GM19351 (cell line): ENCODE measurements at regions not wholly inside any gene's neighbourhood (a gene's known extent, or its start where the extent isn't known, plus 50 kb on each side); places are given as distances from the start of the nearest gene placed in this dataset.

ENCODE experiments used
- ATAC-seq: cut with Tn5 transposase; IDR thresholded peaks from one replicate; pipeline ENCODE4 v1.9.1; 2021; ENCODE audit warnings: mild to moderate bottlenecking, moderate library complexity; ENCODE audit not compliant: unreplicated experiment

DNA sequence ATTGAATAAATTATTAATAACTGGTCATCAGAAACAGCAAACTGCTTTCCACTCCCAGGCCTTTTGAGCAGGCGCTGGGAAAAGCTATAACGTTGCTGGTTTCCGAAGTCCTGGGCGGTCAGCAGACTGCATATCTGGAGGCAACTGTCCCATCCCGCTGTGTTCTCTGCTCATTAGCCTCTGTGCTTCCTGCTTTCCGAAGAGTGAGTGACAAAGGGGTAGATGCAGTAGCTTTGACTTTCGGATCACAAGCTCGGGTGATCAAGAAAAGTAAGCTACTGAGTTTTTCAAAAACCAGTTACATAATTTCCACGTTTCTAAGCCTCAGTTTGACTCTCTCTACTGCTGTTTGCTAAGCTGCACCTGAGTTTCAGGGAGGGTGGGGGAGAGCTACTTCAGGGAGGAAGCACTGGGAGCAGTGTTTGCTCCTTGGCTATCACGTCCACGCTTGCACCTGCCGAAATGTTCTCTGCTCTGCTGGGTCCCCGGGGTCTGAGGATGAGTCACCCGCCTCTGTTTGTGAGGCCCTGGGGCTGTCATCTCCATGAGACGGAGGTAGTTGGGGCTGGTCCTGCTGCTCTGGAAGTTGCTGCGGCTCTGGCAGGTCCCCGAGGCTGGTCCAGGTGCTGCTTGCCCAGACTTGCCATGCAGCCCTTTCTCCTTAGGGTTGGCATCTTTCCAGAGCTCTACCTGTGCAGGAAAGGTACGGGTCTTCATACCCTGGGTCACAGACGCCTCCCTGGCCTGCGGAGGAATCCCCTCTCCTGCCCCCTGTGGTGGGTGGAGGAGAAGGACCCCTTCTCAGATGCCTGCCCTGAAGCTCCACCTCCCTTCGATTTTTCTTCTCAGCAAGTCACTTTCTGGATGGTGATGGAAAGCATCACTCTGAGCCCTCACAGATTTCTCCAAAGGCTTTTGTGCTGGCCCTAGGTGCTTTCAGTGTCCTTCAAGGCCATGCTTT lies 220.0 kb downstream of the QKI start:
- ATAC-seq = no peak

DNA sequence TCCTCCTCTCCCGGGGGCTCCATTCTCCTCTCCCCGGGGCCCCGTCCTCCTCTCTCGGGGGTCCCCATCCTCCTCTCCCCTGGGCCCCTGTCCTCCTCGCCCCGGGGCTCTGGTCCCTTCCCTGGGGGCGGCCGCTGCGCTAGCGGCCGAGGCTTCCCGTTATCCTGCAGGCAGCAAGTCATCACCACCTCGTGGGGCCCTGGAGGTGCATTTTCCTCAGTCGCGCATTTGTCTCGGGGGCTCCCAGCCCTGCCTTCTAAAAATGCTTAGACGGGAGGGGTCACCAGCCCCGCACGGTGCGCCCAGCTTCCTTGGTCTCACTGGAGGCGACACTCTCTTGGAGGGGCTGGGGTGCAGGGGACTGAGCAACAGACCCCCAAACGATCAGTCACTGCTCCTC lies 216.5 kb downstream of the QKI start:
- ATAC-seq = no peak

DNA sequence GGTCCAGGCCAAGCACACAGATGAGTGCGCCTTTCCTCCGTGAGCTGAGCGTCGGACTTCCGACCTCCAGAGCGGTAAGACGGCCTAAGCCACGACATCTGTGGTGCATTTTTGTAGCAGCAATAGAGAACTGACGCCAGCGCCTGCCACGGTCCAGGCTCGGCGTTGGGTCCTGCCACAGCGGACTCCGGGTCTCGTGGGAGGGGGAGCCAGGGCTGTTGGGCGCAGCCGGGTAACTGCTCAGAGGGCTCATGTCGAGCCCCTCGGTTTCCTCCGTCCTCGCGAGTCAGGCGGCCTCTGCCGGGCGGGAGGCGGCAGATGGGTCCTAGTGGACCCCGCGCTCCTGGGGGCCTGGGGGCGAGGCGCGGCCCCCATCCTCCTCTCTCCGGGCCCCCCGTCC lies 216.1 kb downstream of the QKI start:
- no peak for ATAC-seq

DNA sequence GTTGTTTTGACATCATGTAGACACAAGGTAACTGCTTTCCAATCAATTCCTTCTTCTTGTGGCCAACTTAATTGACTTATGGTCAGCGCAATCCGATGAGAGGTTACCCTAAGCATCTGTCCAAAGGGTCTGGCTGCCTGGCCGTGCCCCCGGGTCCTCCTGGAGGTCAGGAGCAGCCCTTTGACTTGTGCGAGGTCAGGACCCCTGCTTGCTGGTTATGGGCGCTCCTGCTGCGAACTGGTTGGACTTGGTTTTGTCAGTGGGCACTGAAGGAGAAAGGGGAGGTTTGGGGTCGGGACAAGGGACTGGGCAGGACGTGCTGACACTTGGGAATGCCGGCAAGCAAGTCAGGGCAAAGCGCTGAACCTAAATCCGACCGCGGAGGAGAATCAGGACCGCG lies 215.6 kb downstream of the QKI start:
- ATAC-seq = no peak
